NCI-H128 (cell line): ENCODE measurements at regions not wholly inside any gene's neighbourhood (a gene's known extent, or its start where the extent isn't known, plus 50 kb on each side); places are given as distances from the start of the nearest gene placed in this dataset.

Experiments
- DNase-seq: peaks from one replicate; lab custom pipeline; 2025; ENCODE audit not compliant: unreplicated experiment; lab: John Stamatoyannopoulos, UW

GRCh38 chr18:68435581-68435980, 279.3 kb downstream of the TMX3 start:
- DNase-seq, result no peak

DNA sequence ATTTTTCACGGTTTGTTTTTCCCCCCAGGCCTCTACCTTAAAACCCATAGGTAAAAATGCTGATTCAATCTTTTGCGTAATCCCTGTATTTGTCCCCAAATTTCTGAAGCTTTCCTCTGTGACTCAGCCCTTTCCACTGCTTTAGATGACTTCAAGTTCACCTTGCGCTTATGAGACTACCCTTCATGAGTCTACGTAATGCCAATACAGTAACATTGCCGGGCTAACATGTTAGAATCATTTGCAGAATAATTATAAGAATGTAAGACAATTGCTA, 283.0 kb downstream of the TMX3 start:
- DNase-seq, result no peak

DNA sequence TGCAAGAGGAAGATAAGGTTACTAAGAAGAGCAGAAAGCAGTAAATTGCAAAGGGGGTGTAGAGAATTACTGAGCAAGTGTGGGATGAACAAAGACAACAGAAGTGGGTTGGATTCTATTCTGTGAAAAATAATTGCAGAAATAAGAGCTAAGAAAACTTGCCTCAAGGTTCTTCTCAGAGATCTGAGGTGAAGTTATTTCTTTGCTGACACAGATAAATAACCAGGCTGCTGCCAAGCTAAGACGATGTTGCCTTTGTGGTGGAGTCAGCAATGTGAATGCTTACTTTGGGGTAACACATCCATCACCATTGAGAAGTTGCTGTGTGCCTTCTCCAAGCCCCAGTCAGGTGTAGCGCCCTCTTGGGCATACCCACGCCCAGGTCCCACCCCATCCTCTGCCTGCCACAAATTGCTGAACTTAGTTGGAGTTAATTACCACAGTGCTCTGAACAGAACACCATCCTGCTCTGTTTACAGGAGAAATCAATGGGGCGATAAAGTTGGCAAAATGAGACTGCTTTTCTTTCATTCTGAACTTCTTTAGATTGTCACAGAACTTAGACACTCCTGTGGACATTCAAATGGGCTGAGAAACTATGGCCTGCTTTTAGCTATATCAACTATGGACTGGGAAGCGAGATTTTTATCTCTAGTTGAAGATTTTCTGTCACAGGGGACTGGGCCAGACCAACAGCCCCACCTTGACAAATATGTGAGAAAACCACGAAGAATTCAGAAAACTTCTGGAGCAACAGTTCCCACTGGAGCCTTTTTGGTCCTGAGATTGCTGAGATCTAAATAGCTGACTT, 283.6 kb downstream of the TMX3 start:
- DNase-seq, result no peak

DNA sequence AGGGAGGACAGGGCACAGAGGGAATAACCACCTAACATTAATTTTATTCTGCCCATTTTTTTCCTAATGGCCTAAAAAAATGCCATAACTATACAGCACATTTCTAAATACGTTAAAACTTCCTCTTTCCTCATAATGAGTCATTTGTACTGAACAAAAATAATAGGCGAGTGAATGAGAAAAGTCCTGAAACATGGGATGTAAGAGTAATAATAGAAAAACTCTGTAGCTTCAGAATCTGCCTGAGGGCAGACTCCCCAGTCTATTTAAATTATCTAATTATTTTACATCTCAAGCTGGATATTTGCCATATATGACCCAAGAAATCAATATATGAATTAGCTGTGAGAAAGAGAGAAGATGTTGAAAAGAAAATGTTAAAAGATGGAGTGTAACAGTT, 285.1 kb downstream of the TMX3 start:
- no peak for DNase-seq

- no peak for DNase-seq
Measured at GRCh38 chr18:68429111-68429510, 285.8 kb downstream of the TMX3 start.

DNA sequence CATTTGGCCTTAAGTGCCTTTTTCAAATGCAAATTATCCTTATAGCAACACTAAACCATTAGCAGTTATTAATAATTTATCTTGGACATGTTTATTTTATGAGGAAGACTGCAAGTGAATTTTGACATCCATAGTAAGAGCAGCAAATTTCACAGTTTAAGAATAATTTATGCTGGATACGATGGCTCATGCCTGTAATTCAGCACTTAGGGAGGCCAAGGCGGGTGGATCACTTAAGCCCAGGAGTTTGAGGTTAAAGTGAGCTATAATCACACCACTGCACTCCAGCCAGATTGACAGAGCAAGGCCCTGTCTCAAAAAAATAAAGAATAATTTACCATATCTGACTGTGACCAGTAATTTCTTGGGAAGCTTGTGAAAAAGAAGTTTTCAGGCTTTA, 286.2 kb downstream of the TMX3 start:
- DNase-seq, result no peak

- no peak for DNase-seq
Measured at GRCh38 chr18:68427951-68428401, 286.9 kb downstream of the TMX3 start.

- no peak for DNase-seq
Measured at GRCh38 chr18:68426731-68427315, 288.1 kb downstream of the TMX3 start.

- no peak for DNase-seq
Measured at GRCh38 chr18:68418881-68419280, 296.0 kb downstream of the TMX3 start.

DNA sequence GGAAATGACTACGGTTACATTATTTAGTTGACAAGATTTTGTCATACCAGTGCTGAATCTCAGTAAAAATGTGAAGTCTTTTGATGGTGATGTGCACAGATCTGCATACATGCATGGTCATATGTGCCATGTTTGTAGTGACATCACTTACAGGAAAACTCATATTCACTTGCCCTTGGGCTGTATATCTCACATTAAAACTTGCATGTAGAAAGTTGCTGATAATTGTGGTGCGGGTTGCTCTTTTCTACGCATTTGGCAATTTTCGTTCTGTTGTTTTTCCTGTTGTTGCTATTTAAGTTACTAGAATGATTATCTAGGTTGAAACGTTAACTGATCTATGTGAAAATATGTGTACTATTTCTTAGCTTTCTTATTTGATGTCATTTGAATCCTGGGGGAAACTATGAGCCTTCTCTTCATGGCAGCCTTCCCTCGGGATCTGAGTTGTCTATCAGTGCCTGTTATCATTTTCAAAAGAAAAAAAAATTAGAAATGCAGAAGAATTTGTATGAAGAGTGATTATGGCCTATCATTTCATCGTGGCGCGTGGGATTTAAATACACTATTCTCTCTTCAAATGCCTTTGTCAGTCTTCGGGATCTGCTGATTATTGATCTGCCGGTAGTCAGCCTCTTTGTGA, 296.6 kb downstream of the TMX3 start:
- DNase-seq, result no peak

- no peak for DNase-seq
Measured at GRCh38 chr18:68417826-68418225, 297.1 kb downstream of the TMX3 start.

DNA sequence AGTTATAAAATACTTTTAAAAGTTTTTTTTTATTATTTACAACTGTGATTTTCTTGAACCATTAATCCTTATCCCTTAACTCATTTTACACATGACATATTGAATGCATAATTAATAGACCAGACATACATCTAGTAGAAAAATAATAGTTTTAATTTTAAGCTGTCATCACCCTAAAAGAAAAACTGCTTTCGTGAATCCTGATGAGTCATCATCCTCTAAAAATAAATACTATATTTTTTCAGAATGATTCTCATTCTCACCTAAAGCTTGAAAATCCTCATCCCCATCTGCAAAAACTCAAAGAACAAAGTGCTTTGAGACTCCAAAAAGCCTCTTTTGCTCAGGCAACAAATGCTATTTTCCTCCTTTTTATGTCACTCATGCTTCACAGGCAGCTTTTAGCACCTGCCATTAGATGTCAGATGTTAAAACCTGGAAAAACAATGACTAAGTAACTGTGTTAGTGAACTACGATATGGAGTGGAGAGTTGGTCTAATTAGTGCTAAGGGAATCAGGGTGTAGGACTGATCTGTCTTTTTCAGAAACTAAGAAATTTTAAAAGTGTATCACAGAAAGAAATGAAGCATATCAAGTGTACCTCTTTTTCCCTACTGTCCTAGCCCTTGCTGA, 297.6 kb downstream of the TMX3 start:
- no peak for DNase-seq

DNA sequence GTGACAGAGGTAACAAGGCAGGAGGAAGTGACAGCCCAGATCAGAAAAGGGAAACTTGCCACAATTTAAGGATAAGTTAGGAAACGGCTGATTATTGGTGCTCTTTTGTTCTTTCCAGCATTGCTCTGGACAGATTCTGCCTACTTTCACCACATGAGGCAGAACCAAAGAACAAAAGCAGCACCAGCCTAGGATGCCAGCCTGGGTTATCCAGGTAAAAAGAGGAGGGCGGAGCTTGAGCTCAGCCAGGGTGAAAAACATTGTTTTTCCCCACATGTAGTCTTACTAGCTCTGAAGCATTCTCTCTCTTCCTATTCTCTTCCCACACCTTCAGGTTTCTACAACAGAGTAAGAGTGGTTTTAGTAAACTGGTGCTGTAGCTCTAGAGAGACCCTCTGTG, 300.5 kb downstream of the TMX3 start:
- no peak for DNase-seq

DNA sequence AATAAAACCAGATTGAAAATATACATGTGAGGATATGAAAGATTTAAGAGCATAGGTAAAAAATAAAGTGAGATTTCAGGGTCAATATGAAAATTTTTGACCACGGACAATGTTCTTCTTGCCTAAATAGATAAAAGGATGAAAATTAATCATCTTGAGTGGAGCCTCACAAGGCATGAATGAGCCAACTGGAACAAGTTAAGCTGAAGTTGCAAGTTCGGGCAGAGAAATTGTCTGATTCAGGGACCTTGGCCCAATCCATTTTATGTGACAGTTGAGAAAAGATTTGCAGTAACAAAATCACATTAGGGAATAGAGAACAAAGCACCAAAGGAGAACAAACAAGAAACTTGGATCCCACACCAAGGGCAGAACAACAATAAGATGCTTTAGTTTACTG, 305.3 kb downstream of the TMX3 start:
- DNase-seq, result no peak

DNA sequence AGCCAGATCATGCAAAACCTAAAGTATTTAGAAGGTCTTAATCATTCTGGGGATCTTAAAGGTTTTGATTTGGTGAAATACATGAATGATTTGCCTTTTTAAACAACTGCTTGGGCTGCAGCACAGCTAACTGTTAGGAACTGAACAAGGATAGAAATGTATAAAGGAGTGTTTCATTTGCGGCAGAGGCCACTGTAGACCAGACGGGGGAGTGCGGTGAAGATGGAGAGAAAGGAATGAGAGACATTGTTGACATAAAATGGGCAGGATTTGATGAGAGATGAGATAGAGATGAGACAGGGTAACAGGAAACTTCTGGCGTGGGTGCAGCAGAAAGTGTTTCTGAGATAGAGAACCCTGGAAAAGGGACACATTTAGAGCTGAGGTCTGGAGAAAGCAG, 308.1 kb downstream of the TMX3 start:
- DNase-seq, result no peak

- DNase-seq, result no peak
Measured at GRCh38 chr18:68402784-68403183, 312.1 kb downstream of the TMX3 start.

GRCh38 chr18:68400889-68401288, 314.0 kb downstream of the TMX3 start:
- DNase-seq, result no peak

DNA sequence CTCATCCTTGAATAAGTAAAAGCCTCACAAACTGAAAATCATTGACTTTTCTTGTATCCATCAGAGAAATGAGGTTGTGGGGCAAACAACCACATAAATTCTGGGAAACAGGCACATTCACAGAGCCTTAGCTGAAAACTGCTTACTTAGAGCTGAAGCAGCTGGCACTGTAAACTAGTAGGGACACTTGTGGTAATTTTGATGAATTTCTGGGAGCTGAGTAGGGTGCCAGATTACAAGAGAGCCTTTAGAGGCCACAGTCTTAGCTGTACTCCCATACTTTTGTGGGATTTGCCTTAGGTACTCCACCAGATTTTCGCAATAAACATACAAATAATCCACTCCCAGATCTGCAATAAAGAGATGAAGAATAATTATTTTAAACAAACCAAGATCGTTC, 315.2 kb downstream of the TMX3 start:
- no peak for DNase-seq

- DNase-seq, result no peak
Measured at GRCh38 chr18:68397241-68398035, 317.5 kb downstream of the TMX3 start.

DNA sequence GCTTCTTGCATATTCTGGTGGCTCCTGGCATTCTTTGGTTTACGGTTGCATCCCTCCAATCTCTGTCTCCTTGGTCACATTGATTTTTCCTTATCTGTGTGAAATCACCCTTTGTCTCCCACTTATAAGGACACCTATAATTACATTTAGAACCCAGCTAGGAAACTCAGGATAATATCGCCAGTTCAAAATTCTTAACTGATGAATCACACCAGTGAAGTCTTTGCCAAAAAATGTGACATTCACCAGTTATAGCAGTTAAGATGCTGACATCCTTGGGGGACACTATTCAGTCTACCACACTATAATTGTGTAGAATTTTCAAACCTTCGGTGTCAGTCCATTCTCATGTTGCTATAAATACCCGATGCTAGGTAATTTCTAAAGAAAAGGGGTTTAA, 320.2 kb downstream of the TMX3 start:
- DNase-seq, result no peak

GRCh38 chr18:68391801-68392200, 323.1 kb downstream of the TMX3 start:
- DNase-seq, result no peak
